Heart left ventricle (tissue), 16 donors: ENCODE measurements at regions not wholly inside any gene's neighbourhood (a gene's known extent, or its start where the extent isn't known, plus 50 kb on each side); places are given as distances from the start of the nearest gene placed in this dataset.

Experiments
- ATAC-seq, 4 donors: fragments of 200-7000 bp; cut with Tn5 transposase; one replicate each; pipeline ENCODE4 v1.9.1; 2020 to 2022; ENCODE audit warnings: moderate library complexity in 4 of 4, mild to moderate bottlenecking in 3 of 4, moderate number of reproducible peaks in 1 of 4
- DNase-seq, 5 donors: peaks; one replicate each; pipeline ENCODE4 v3.0.0-alpha.2; 2020
- H3K27ac ChIP-seq, 12 donors: fragments of 200-600 bp; sonication (generic) in 4 of 12; one replicate each; pipeline versions ENCODE4 v1.5.0 to v1.8.0; 2016 to 2022; ENCODE audit warnings: mild to moderate bottlenecking in 2 of 12
- H3K27me3 ChIP-seq, 9 donors: fragments of 200-600 bp; sonication (generic) in 2 of 9; one replicate each; pipeline versions ENCODE4 v1.5.1 to v1.8.0; 2016 to 2022; ENCODE audit warnings: mild to moderate bottlenecking in 3 of 9
- H3K36me3 ChIP-seq, 9 donors: fragments of 200-600 bp; sonication (generic) in 2 of 9; one replicate each; pipeline versions ENCODE4 v1.5.0 to v1.8.0; 2018 to 2022; ENCODE audit warnings: mild to moderate bottlenecking in 2 of 9
- H3K4me1 ChIP-seq, 12 donors: fragments of 200-600 bp; sonication (generic) in 4 of 12; one replicate each; pipeline versions ENCODE4 v1.5.0 to v1.8.0; 2016 to 2022; ENCODE audit warnings: mild to moderate bottlenecking in 3 of 12
- H3K4me3 ChIP-seq, 12 donors: fragments of 200-600 bp; sonication (generic) in 4 of 12; one replicate each; pipeline versions ENCODE4 v1.5.0 to v1.8.0; 2017 to 2022; ENCODE audit warnings: mild to moderate bottlenecking in 9 of 12, moderate library complexity in 4 of 12
- H3K9me3 ChIP-seq, 12 donors: fragments of 200-600 bp; sonication (generic) in 4 of 12; one replicate each; pipeline versions ENCODE4 v1.5.0 to v1.8.0; 2016 to 2022; ENCODE audit warnings: mild to moderate bottlenecking in 1 of 12
- POLR2A ChIP-seq, 2 donors: fragments of 450-650 bp; IDR thresholded peaks; one replicate each; pipeline ENCODE4 v1.6.1; 2017; ENCODE audit warnings: antibody characterized with exemption in 2 of 2, mild to moderate bottlenecking in 2 of 2, moderate library complexity in 2 of 2
- WGBS, 4 donors: extraction: QIAGEN DNeasy Blood & Tissue Kit in 2 of 4; methylation state at CpG; one replicate each; pipeline versions ENCODE4 v1.1.5 to v1.1.7; 2013 to 2018; 5-methylcytosine and 5-hydroxymethylcytosine counted together
- intact Hi-C, 10 donors: fragments of 100-400 bp; cut with DNase I; formaldehyde crosslinking; loops; one replicate each; pipeline versions ENCODE4 v1.11.1 to v1.14.2; 2022
- TF ChIP-seq, protein P1 (sequence below), 12 donors: fragments of 200-600 bp; sonication (generic) in 4 of 12; IDR thresholded peaks; one replicate each; pipeline versions ENCODE4 v1.5.0 to v1.8.0; 2018 to 2022; ENCODE audit warnings: antibody characterized with exemption in 12 of 12, mild to moderate bottlenecking in 5 of 12
- donor health status: ischemic (EF 13 %, LVEDD 7.1; RV severe dilation, severe dysfunction).
- donor health status: healthy with polysubstance abuse.
- donor health status: DM: no; HTN: yes; CAD: no.
- donor health status: DM: no; HTN: no; CAD: no.
- donor health status: ischemic (EF 25% LVEDD 6.9; RV normal size, moderate dysfunction).
- donor health status: ischemic (EF 25% LVEDD 5.7; RV mildly dilated, moderate dysfunction).
- donor health status: healthy.
- donor health status: DM: yes; HTN: yes; CAD: no.
- donor health status: ischemic (EF 35%, LVEDD 5.7; RV mildly dilated, moderate dysfunction).
- donor health status: nonischemic (EF 11% LVEDD 7.7; RV severe dilation, severe dysfunction).
- donor health status: DM: yes; HTN: yes; CAD: no.
- donor health status: PGD.
- donor health status: ischemic (EF 29% LVEDD 5.4; RV normal size, mild dysfunction).
- donor health status: nonischemic (EF 23%, LVEDD 6.1; RV moderate dilation, normal function).

DNA sequence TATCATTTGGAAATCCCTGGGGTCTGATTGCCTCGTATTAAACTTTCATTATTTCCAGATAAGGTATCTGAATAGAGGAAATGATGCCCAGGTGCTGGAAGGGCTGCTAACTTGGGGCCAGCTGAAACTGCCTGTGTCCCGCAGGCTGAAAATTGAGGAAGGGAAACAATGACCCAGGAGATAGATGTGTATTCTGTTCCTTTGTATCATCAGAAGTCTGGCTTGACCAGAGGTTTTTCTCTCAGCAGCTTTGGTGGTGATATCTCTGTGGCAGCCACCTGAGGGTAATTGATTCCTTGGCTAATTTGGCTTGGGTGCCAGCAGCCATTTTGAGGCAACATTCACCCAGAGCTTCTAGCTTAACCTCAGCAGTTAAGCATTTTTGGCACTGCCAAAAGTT, 90.0 kb upstream of the STT3B start:
- H3K4me3 ChIP-seq: no peak overlapping the region

DNA sequence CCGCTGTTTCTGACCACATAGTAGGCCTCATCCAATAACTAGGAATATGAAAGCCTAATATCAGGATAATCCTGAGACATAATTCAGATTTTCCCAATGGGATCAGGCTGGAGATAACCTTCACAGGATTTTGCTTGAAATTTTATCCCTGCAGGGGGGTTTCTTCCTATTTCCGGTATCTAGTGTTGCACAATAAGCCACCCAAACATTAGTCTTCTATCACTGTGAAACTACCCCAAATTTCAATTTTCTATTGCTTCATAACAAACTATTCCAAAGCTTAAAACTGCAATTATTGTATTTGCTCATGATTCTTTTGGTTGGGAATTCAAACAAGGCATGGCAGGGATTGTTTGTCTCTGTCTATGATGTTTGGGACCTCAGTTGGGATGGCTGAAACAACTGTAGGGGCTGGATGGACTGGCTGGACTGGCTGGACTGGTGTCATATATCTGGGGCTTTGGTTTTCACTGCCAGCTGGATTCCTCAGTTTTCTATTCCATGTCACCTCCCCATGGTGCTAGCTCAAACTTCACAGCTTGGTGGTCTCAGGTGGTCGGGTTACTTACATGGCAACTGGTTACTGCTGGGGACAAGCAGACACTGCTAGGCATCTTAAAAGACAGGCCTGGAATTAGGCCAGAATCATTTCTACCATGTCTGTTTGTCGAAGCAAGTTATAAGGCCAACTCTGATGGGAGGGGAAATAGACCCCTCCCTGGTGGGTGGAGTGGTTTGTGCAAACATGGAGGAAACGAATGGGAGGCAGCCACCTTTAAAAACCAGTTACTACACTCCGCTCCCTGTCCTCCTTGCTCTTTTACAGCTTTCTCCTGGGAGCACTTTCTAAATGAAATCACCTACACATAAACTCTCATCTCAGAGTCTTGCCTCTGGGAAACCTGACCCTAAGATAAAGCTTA, 88.2 kb upstream of the STT3B start:
- intact Hi-C loops: no loop called here
- H3K36me3 ChIP-seq: no peaks in the 10 kb centered on the region
- DNase-seq (no peak), ATAC-seq (no peak)
- no peak overlapping the region for H3K4me3 ChIP-seq
- H3K27me3 ChIP-seq: no peaks in the 10 kb centered on the region
- no peaks in the 10 kb centered on the region for H3K4me1 ChIP-seq
- peaks cover 0 to 6% (median 0%) of the 10 kb centered on the region in 12 donors for H3K9me3 ChIP-seq
- TF ChIP-seq, protein P1, sequence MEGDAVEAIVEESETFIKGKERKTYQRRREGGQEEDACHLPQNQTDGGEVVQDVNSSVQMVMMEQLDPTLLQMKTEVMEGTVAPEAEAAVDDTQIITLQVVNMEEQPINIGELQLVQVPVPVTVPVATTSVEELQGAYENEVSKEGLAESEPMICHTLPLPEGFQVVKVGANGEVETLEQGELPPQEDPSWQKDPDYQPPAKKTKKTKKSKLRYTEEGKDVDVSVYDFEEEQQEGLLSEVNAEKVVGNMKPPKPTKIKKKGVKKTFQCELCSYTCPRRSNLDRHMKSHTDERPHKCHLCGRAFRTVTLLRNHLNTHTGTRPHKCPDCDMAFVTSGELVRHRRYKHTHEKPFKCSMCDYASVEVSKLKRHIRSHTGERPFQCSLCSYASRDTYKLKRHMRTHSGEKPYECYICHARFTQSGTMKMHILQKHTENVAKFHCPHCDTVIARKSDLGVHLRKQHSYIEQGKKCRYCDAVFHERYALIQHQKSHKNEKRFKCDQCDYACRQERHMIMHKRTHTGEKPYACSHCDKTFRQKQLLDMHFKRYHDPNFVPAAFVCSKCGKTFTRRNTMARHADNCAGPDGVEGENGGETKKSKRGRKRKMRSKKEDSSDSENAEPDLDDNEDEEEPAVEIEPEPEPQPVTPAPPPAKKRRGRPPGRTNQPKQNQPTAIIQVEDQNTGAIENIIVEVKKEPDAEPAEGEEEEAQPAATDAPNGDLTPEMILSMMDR (IDR thresholded peaks at IDR 0.05): no peak
- no peak for TF ChIP-seq POLR2A (IDR thresholded peaks at IDR 0.05)
- 77 to 93% (median 86%) methylated on average over 6 of the region's 6 CpGs for WGBS, 4 donors
- no peak overlapping the region for H3K27ac ChIP-seq

More for the DNA sequence above, 90.0 kb upstream of the STT3B start:
- Histone ChIP-seq H3K27ac (no peak overlapping the region), H3K27me3 (no peaks in the 10 kb centered on the region), H3K9me3 (peaks cover 0 to 3% (median 0%) of the 10 kb centered on the region in 12 donors), H3K36me3 (no peaks in the 10 kb centered on the region), H3K4me1 (no peaks in the 10 kb centered on the region)
- TF ChIP-seq, protein P1 (IDR thresholded peaks at IDR 0.05): no peak
- TF ChIP-seq POLR2A (IDR thresholded peaks at IDR 0.05): no peak
- WGBS, 4 donors: 47 to 59% (median 51%) methylated on average over 2 of the region's 2 CpGs
- DNase-seq (no peak), ATAC-seq (no peak)
- intact Hi-C loops: no loop called here

DNA sequence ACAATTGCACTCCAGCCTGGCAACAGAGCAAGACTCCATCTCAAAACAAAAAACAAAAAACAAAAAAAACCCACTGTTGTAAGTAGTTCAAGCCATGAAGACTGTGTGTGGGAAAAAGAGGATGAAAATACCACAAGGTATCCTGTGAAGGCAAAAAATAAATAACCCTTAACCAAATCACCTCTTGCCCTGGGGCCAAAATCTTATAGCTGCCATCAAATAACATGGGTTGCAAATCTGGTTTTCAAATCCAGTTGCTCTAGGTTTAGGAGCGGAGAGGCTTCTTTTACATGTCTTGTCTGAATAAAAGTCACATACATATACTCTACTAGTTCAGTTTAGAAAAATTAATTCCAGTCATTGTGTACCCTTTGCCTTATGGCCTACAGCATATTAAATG, 87.0 kb upstream of the STT3B start:
- Histone ChIP-seq H3K4me1 (no peaks in the 10 kb centered on the region), H3K36me3 (no peaks in the 10 kb centered on the region), H3K27me3 (no peaks in the 10 kb centered on the region), H3K9me3 (peaks cover 0 to 15% (median 0%) of the 10 kb centered on the region in 12 donors), H3K4me3 (no peak overlapping the region), H3K27ac (no peak overlapping the region)
- ATAC-seq (no peak), DNase-seq (no peak)
- intact Hi-C loops: no loop called here
- WGBS, 4 donors: 94 to 100% (median 98%) methylated on average over 1 of the region's 1 CpG
- TF ChIP-seq POLR2A (IDR thresholded peaks at IDR 0.05): no peak
- TF ChIP-seq, protein P1 (IDR thresholded peaks at IDR 0.05): no peak

DNA sequence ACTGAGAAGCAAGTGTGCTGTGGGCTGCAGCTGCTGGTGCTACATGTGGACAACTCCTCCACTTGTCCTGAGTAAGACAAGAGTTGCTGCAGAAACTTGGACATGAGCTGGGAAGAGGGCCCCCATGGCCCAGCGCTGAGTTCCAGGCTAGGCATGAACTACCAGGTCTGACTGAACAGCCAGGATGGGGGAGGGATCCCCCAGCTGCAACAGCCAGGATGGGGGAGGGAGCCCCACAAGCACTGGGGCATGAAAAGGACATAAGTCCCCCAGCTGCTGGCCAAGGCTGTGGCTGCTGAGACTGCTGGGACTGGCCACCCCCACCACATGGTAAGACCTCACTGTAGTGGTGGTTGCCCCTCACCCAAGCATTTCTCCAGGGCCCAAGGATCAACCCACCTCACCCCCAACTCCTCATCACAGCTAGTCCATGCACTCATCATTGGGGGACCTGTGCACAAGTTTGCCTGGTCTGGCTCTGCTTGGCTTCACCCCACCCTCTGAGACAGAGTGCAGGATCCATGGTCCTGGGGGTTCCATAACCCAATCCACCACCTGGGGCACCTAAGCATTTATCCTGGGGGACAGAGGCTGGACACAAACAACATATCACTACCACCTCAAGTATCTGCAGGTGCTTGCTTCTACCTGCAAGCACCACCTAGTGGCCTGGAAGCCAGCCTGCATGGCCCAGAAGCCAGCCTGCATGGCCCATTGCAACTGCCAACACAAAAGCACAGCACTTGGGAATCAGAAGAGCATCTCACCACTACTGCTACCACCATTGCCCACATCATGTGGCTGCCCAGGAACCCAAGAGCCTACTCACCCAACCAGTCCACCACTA, 84.5 kb upstream of the STT3B start:
- TF ChIP-seq, protein P1 (IDR thresholded peaks at IDR 0.05): peak in 8 of 12 donors; percentile 11 to 43 (median 22)
- no peak for TF ChIP-seq POLR2A (IDR thresholded peaks at IDR 0.05)
- Histone ChIP-seq H3K4me3 (no peak overlapping the region), H3K4me1 (no peaks in the 10 kb centered on the region), H3K36me3 (no peaks in the 10 kb centered on the region), H3K27ac (no peak overlapping the region), H3K9me3 (peaks cover 0 to 15% (median 0%) of the 10 kb centered on the region in 12 donors), H3K27me3 (no peaks in the 10 kb centered on the region)
- WGBS, 4 donors: 77 to 100% (median 98%) methylated on average over 1 of the region's 1 CpG
- intact Hi-C loops: no loop called here
- ATAC-seq: no peak
- no peak for DNase-seq
